Caco-2 (cell line): ENCODE measurements at regions not wholly inside any gene's neighbourhood (a gene's known extent, or its start where the extent isn't known, plus 50 kb on each side); places are given as distances from the start of the nearest gene placed in this dataset.
"Not testable (repeated sequence)": the region's sequence is repeated elsewhere in the genome, so short reads cannot be mapped to it uniquely, and the experiment has no call there.

Experiments
- BruUV-seq: library from RNA; stranded (reverse); fragments of 400-500 nt; replicated peaks from 2 replicates; lab custom pipeline; 2021; lab: Mats Ljungman, UMichigan
- CTCF ChIA-PET: fragments of 300-600 bp; sonication (Branson Sonifier 250); formaldehyde crosslinking; loops from one replicate; lab custom pipeline; 2022; ENCODE audit warnings: antibody characterized with exemption; lab: Charles Lee
- POLR2A ChIA-PET: fragments of 300-600 bp; sonication (Branson Sonifier 250); formaldehyde crosslinking; loops from one replicate; lab custom pipeline; 2022; ENCODE audit warnings: antibody characterized with exemption; lab: Charles Lee
- DNase-seq, 2 experiments: peaks; one replicate each; pipeline versions ENCODE4 v3.0.0 to v3.0.0-alpha.2; 2020 to 2022
- H3K27me3 ChIP-seq: replicated peaks from 2 replicates; pipeline ENCODE4 v1.6.0; 2011; ENCODE audit warnings: low read length; ENCODE audit not compliant: control insufficient read depth, insufficient read depth
- H3K36me3 ChIP-seq: 2 replicates; pipeline ENCODE4 v1.5.1; 2011; ENCODE audit warnings: low read length; ENCODE audit not compliant: control insufficient read depth, insufficient read depth
- H3K4me1 ChIP-seq: fragments of 250-450 bp; sonication (Bioruptor Pico); 2 replicates; pipeline ENCODE4 v1.5.1; 2020; ENCODE audit warnings: mild to moderate bottlenecking
- H3K4me3 ChIP-seq: 2 replicates; pipeline ENCODE4 v1.5.1; 2011; ENCODE audit warnings: low read depth, mild to moderate bottlenecking, control low read depth, low read length
- H3K9me3 ChIP-seq: fragments of 250-450 bp; sonication (Bioruptor Pico); 2 replicates; pipeline ENCODE4 v1.5.1; 2020; ENCODE audit warnings: mild to moderate bottlenecking, moderate library complexity
- H3K27ac Mint-ChIP-seq: one replicate; pipeline ENCODE4 v1.8.0; 2022; ENCODE audit warnings: mixed read lengths; ENCODE audit not compliant: unreplicated experiment
- H3K27me3 Mint-ChIP-seq: one replicate; pipeline ENCODE4 v1.8.0; 2022; ENCODE audit warnings: mixed read lengths; ENCODE audit not compliant: insufficient read depth, unreplicated experiment
- H3K36me3 Mint-ChIP-seq: one replicate; pipeline ENCODE4 v1.8.0; 2022; ENCODE audit warnings: mild to moderate bottlenecking, mixed read lengths; ENCODE audit not compliant: insufficient read depth, unreplicated experiment
- H3K4me1 Mint-ChIP-seq: one replicate; pipeline ENCODE4 v1.8.0; 2022; ENCODE audit warnings: low read depth, mixed read lengths; ENCODE audit not compliant: unreplicated experiment
- H3K4me3 Mint-ChIP-seq: one replicate; pipeline ENCODE4 v1.8.0; 2022; ENCODE audit warnings: mild to moderate bottlenecking, moderate library complexity, mixed read lengths; ENCODE audit not compliant: unreplicated experiment
- H3K9me3 Mint-ChIP-seq: one replicate; pipeline ENCODE4 v1.8.0; 2022; ENCODE audit warnings: mixed read lengths; ENCODE audit not compliant: unreplicated experiment
- CTCF ChIP-seq, 2 experiments: fragments of 200-600 bp in 1 of 2; IDR thresholded peaks; 1 replicate in 1 of 2; 2 replicates in 1 of 2; pipeline versions ENCODE4 v1.5.1 to v1.8.0; 2011 to 2022; ENCODE audit warnings: antibody characterized with exemption in 1 of 2, control low read depth in 1 of 2, inconsistent platforms in 1 of 2, low read depth in 1 of 2, low read length in 1 of 2, mild to moderate bottlenecking in 1 of 2, moderate library complexity in 1 of 2; ENCODE audit not compliant: insufficient read depth in 1 of 2, severe bottlenecking in 1 of 2, unreplicated experiment in 1 of 2
- intact Hi-C: fragments of 100-400 bp; cut with micrococcal nuclease; formaldehyde crosslinking; loops from one replicate; pipeline ENCODE4 v1.10.0; 2022; ENCODE audit not compliant: unreplicated experiment

DNA sequence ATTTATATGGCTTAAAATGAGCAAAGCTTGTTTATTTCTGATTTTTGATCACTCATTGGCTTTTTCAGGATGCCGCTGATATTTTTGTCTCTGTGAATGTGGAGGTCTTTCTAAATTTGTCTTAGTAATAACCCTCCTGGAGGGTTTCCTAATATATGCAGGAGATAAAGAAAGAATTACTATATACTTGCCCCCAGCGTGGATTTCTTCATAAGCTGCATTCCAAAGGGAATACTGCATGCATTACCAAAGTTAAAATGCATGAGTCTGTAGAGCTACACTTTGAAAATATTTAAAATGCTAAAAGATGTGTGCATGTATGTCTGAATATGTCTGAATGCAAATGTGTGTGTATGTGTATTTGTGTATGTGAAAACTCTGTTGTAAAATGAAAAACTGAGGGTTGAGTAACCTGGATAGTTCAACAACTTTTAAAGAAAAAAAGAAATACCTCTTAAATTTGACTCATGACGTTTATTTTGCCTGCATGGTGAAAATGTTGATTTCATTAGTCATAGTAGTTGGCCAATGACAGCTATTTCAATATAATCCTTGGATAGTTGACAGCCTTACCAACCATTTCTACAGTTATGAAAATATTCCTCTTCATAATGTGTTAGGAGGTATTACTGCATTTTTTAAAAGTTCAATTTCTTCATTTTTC lies 113.2 kb upstream of the ZNF827 start:
- Mint-ChIP-seq H3K36me3 (no peaks in the 10 kb centered on the region), H3K27ac (no peak overlapping the region), H3K27me3 (peaks cover 4% of the 10 kb centered on the region), H3K4me3 (no peak overlapping the region), H3K4me1 (no peaks in the 10 kb centered on the region), H3K9me3 (peaks cover 8% of the 10 kb centered on the region)
- no peaks in the 10 kb centered on the region for H3K27me3 ChIP-seq
- no peak for DNase-seq
- no peaks in the 10 kb centered on the region for H3K4me1 ChIP-seq
- ChIA-PET POLR2A (no interaction called here), CTCF (no interaction called here)
- TF ChIP-seq CTCF (IDR thresholded peaks at IDR 0.05; ENCODE audit: insufficient read depth in 1 of 2, low read depth in 1 of 2, low read length in 1 of 2, severe bottlenecking in 1 of 2, unreplicated experiment in 1 of 2) = no peak
- H3K36me3 ChIP-seq = no peaks in the 10 kb centered on the region
- no peaks in the 10 kb centered on the region for H3K9me3 ChIP-seq
- H3K4me3 ChIP-seq = no peak overlapping the region
- no TSS peak for BruUV-seq
- intact Hi-C loops = no loop called here

GRCh38 chr4:146051223-146051622 lies 112.6 kb upstream of the ZNF827 start:
- no peaks in the 10 kb centered on the region for H3K4me1 Mint-ChIP-seq
- H3K36me3 Mint-ChIP-seq = no peaks in the 10 kb centered on the region
- peaks cover 12% of the 10 kb centered on the region for H3K9me3 Mint-ChIP-seq
- H3K27ac Mint-ChIP-seq = no peak overlapping the region
- H3K27me3 Mint-ChIP-seq = peaks cover 7% of the 10 kb centered on the region
- Histone ChIP-seq H3K36me3 (no peaks in the 10 kb centered on the region), H3K4me1 (no peaks in the 10 kb centered on the region), H3K4me3 (no peak overlapping the region), H3K9me3 (no peaks in the 10 kb centered on the region), H3K27me3 (no peaks in the 10 kb centered on the region)
- BruUV-seq = no TSS peak
- TF ChIP-seq CTCF (IDR thresholded peaks at IDR 0.05; ENCODE audit: insufficient read depth in 1 of 2, low read depth in 1 of 2, low read length in 1 of 2, severe bottlenecking in 1 of 2, unreplicated experiment in 1 of 2) = no peak
- no peak overlapping the region for H3K4me3 Mint-ChIP-seq
- intact Hi-C loops = no loop called here
- DNase-seq = no peak
- ChIA-PET CTCF (interaction anchor here (0.6 kb wide), 1 partner anchor 37 kb away, joined by 5 read pairs; no protein-coding TSS in a partner anchor), POLR2A (no interaction called here)

- H3K9me3 ChIP-seq = no peaks in the 10 kb centered on the region
- Mint-ChIP-seq H3K4me1 (no peaks in the 10 kb centered on the region), H3K27me3 (peaks cover 9% of the 10 kb centered on the region), H3K4me3 (no peak overlapping the region), H3K27ac (no peak overlapping the region), H3K36me3 (no peaks in the 10 kb centered on the region), H3K9me3 (peaks cover 12% of the 10 kb centered on the region)
- no peaks in the 10 kb centered on the region for H3K4me1 ChIP-seq
- intact Hi-C loops = no loop called here
- DNase-seq = no peak
- TF ChIP-seq CTCF (IDR thresholded peaks at IDR 0.05; ENCODE audit: insufficient read depth in 1 of 2, low read depth in 1 of 2, low read length in 1 of 2, severe bottlenecking in 1 of 2, unreplicated experiment in 1 of 2) = no peak
- POLR2A ChIA-PET = no interaction called here
- no peaks in the 10 kb centered on the region for H3K36me3 ChIP-seq
- no TSS peak for BruUV-seq
- H3K27me3 ChIP-seq = no peaks in the 10 kb centered on the region
- no peak overlapping the region for H3K4me3 ChIP-seq
- CTCF ChIA-PET = no interaction called here
Measured at GRCh38 chr4:146049802-146050201, 111.2 kb upstream of the ZNF827 start.

DNA sequence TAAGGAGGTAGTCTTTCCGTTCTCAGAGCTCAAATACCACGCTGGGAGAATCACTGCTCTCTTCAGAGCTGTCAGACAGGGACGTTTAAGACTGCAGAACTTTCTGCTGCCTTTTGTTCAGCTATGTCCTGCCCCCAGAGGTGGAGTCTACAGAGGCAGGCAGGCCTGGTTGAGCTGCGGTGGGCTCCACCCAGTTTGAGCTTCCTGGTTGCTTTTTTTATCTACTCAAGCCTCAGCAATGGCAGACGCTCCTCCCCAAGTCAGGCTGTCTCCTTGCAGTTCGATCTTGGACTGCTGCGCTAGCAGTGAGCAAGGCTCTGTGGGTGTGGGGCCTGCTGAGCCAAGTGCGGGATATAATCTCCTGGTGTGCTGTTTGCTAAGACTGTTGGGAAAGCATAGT lies 109.1 kb upstream of the ZNF827 start:
- BruUV-seq, H3K27me3 ChIP-seq, H3K36me3 Mint-ChIP-seq, CTCF ChIA-PET, H3K9me3 ChIP-seq, H3K4me3 ChIP-seq, POLR2A ChIA-PET, H3K4me3 Mint-ChIP-seq, DNase-seq, H3K4me1 Mint-ChIP-seq, H3K27me3 Mint-ChIP-seq, H3K27ac Mint-ChIP-seq, H3K36me3 ChIP-seq, intact Hi-C loops, H3K4me1 ChIP-seq: not testable (repeated sequence)
- H3K9me3 Mint-ChIP-seq = peaks cover 12% of the 10 kb centered on the region
